ENCODE measurements at regions not wholly inside any gene's neighbourhood (a gene's known extent, or its start where the extent isn't known, plus 50 kb on each side); places are given as distances from the start of the nearest gene placed in this dataset.

GRCh38 chr2:58501371-58502160, 260.4 kb upstream of the FANCL start:
- no peak for DNase-seq (ENCODE audit: low read depth in 1 of 2, low spot score in 1 of 2)
- Histone ChIP-seq H3K27ac (no peak overlapping the region), H3K4me1 (0 out of 3 replicates have a peak, but pooled peaks cover 4% of the 10 kb centered on the region), H3K4me3 (no peak overlapping the region), H3K4me2 (no peak overlapping the region), H3K9me3 (no peaks in the 10 kb centered on the region)
- ChIA-PET POLR2A (interaction anchor here (0.5 kb wide), 1 partner anchor 509 kb away, joined by 4 read pairs; no protein-coding TSS in a partner anchor), CTCF (interaction anchor here (1.1 kb wide), 1 partner anchor 15 kb away, joined by 3 read pairs; no protein-coding TSS in a partner anchor)
- no peak; a peak in 1 of 6 replicates for ATAC-seq
- TF ChIP-seq PBX3 (IDR thresholded peaks at IDR 0.05): no peak
- no peak for TF ChIP-seq ZSCAN20 (CRISPR knock-in tag; IDR thresholded peaks at IDR 0.05)
- TF ChIP-seq HMGXB4 (CRISPR knock-in tag; IDR thresholded peaks at IDR 0.05; ENCODE audit: borderline replicate concordance): no peak
- TF ChIP-seq HEYL (CRISPR knock-in tag; IDR thresholded peaks at IDR 0.05): no peak
- no peak for TF ChIP-seq FOXS1 (CRISPR knock-in tag; IDR thresholded peaks at IDR 0.05)
- TF ChIP-seq NR3C1 (IDR thresholded peaks at IDR 0.05): no peak
- TF ChIP-seq HOXA7 (CRISPR knock-in tag; IDR thresholded peaks at IDR 0.05): no peak
- TF ChIP-seq RFX5 (IDR thresholded peaks at IDR 0.05): no peak
- FAIRE-seq: no peak
- 49% methylated on average over 11 of the region's 11 CpGs for WGBS (ENCODE audit: missing lambda C conversion rate)

- no peaks in the 10 kb centered on the region for H3K9me3 ChIP-seq
- ChIA-PET CTCF (no interaction called here), POLR2A (no interaction called here)
- H3K4me3 ChIP-seq: no peak overlapping the region
- DNase-seq (ENCODE audit: low read depth in 1 of 2, low spot score in 1 of 2) (no peak), FAIRE-seq (no peak), ATAC-seq (no peak)
- WGBS (ENCODE audit: missing lambda C conversion rate): 50% methylated on average over 3 of the region's 3 CpGs
- no peak overlapping the region for H3K27ac ChIP-seq
- no peak overlapping the region for H3K4me2 ChIP-seq
- 0 out of 3 replicates have a peak, but pooled peaks cover 4% of the 10 kb centered on the region for H3K4me1 ChIP-seq
- TF ChIP-seq CBX8 (IDR thresholded peaks at IDR 0.05) (no peak), MAFK (IDR thresholded peaks at IDR 0.05; ENCODE audit: partially characterized antibody) (peak; percentile 27)
Measured at GRCh38 chr2:58497168-58497567, 256.0 kb upstream of the FANCL start.

GRCh38 chr2:58495806-58496205, 254.7 kb upstream of the FANCL start:
- TF ChIP-seq PHF8 (IDR thresholded peaks at IDR 0.05; ENCODE audit: borderline replicate concordance, low read depth) (no peak), CTCF (IDR thresholded peaks at IDR 0.05) (no peak), BCL3 (IDR thresholded peaks at IDR 0.05) (no peak), JUNB (IDR thresholded peaks at IDR 0.05) (no peak), RNF2 (IDR thresholded peaks at IDR 0.05; ENCODE audit: borderline replicate concordance, low read depth) (no peak), MAFK (IDR thresholded peaks at IDR 0.05; ENCODE audit: partially characterized antibody) (no peak), HOXA7 (CRISPR knock-in tag; IDR thresholded peaks at IDR 0.05) (no peak)
- no peak overlapping the region for H3K27ac ChIP-seq
- 0 out of 3 replicates have a peak, but pooled peaks cover 4% of the 10 kb centered on the region for H3K4me1 ChIP-seq
- no peaks in the 10 kb centered on the region for H3K9me3 ChIP-seq
- H3K4me2 ChIP-seq: no peak overlapping the region
- no peak for DNase-seq (ENCODE audit: low read depth in 1 of 2, low spot score in 1 of 2)
- CTCF ChIA-PET: interaction anchor here (1.1 kb wide), 1 partner anchor 18 kb away, joined by 3 read pairs; no protein-coding TSS in a partner anchor
- POLR2A ChIA-PET: no interaction called here
- no peak for FAIRE-seq
- no peak for ATAC-seq
- H3K4me3 ChIP-seq: no peak overlapping the region
- 82% methylated on average over 1 of the region's 1 CpG for WGBS (ENCODE audit: missing lambda C conversion rate)

Measured in A549 (cell line).